Activated CD4-positive, alpha-beta T cell treated with anti-CD3 and anti-CD28 coated beads for 48 hours (primary cell): ENCODE measurements at regions not wholly inside any gene's neighbourhood (a gene's known extent, or its start where the extent isn't known, plus 50 kb on each side); places are given as distances from the start of the nearest gene placed in this dataset.

ENCODE experiments used
- DNase-seq: peaks from one replicate; pipeline ENCODE4 v3.0.0-alpha.2; 2020

GRCh38 chr1:184919892-184920291, 54.4 kb downstream of the NIBAN1 start:
- no peak for DNase-seq

GRCh38 chr1:184915463-184916090, 58.7 kb downstream of the NIBAN1 start:
- no peak for DNase-seq

GRCh38 chr1:184914149-184914548, 60.2 kb downstream of the NIBAN1 start:
- no peak for DNase-seq

GRCh38 chr1:184912392-184912791, 61.9 kb downstream of the NIBAN1 start:
- no peak for DNase-seq

GRCh38 chr1:184911830-184912229, 62.5 kb downstream of the NIBAN1 start:
- no peak for DNase-seq

- DNase-seq, result no peak
Measured at GRCh38 chr1:184911103-184911745, 63.1 kb downstream of the NIBAN1 start.

GRCh38 chr1:184910691-184911091, 63.6 kb downstream of the NIBAN1 start:
- no peak for DNase-seq

GRCh38 chr1:184910005-184910404, 64.3 kb downstream of the NIBAN1 start:
- DNase-seq, result no peak

GRCh38 chr1:184909019-184909418, 65.3 kb downstream of the NIBAN1 start:
- no peak for DNase-seq

GRCh38 chr1:184908506-184908905, 65.8 kb downstream of the NIBAN1 start:
- DNase-seq, result no peak

GRCh38 chr1:184907500-184907899, 66.8 kb downstream of the NIBAN1 start:
- DNase-seq, result no peak

- DNase-seq, result no peak
Measured at GRCh38 chr1:184906761-184907160, 67.5 kb downstream of the NIBAN1 start.

GRCh38 chr1:184905601-184906322, 68.5 kb downstream of the NIBAN1 start:
- DNase-seq, result no peak

GRCh38 chr1:184903111-184903692, 71.1 kb downstream of the NIBAN1 start:
- no peak for DNase-seq

- no peak for DNase-seq
Measured at GRCh38 chr1:184900507-184900906, 73.8 kb downstream of the NIBAN1 start.

GRCh38 chr1:184896000-184896399, 78.3 kb downstream of the NIBAN1 start:
- no peak for DNase-seq

- no peak for DNase-seq
Measured at GRCh38 chr1:184895086-184895485, 79.2 kb downstream of the NIBAN1 start.

- DNase-seq, result no peak
Measured at GRCh38 chr1:184893695-184894094, 80.6 kb downstream of the NIBAN1 start.

- DNase-seq, result peak; percentile 13
Measured at GRCh38 chr1:184892116-184892515, 82.2 kb downstream of the NIBAN1 start.

- no peak for DNase-seq
Measured at GRCh38 chr1:184891440-184891839, 82.9 kb downstream of the NIBAN1 start.

GRCh38 chr1:184890539-184890973, 83.8 kb downstream of the NIBAN1 start:
- DNase-seq, result peak; percentile 42

- peak; percentile 15 for DNase-seq
Measured at GRCh38 chr1:184889902-184890301, 84.4 kb downstream of the NIBAN1 start.

GRCh38 chr1:184889166-184889565, 85.1 kb downstream of the NIBAN1 start:
- DNase-seq, result no peak

GRCh38 chr1:184888505-184888904, 85.8 kb downstream of the NIBAN1 start:
- no peak for DNase-seq
